Glutamatergic neuron (in vitro differentiated cells): ENCODE measurements at regions not wholly inside any gene's neighbourhood (a gene's known extent, or its start where the extent isn't known, plus 50 kb on each side); places are given as distances from the start of the nearest gene placed in this dataset.

Experiments used
- DNase-seq: peaks from one replicate; pipeline ENCODE4 v3.0.0; 2022
- H3K27ac Mint-ChIP-seq: one replicate; pipeline ENCODE4 v1.8.0; 2020; ENCODE audit warnings: mild to moderate bottlenecking, mixed read lengths, inconsistent platforms; ENCODE audit not compliant: unreplicated experiment
- H3K27me3 Mint-ChIP-seq: one replicate; pipeline ENCODE4 v1.8.0; 2020; ENCODE audit warnings: mild to moderate bottlenecking, moderate library complexity, mixed read lengths, inconsistent platforms; ENCODE audit not compliant: unreplicated experiment
- H3K36me3 Mint-ChIP-seq: one replicate; pipeline ENCODE4 v1.8.0; 2020; ENCODE audit warnings: mild to moderate bottlenecking, mixed read lengths, inconsistent platforms; ENCODE audit not compliant: unreplicated experiment
- H3K4me1 Mint-ChIP-seq: one replicate; pipeline ENCODE4 v1.8.0; 2020; ENCODE audit warnings: mild to moderate bottlenecking, low read depth, mixed read lengths, inconsistent platforms; ENCODE audit not compliant: unreplicated experiment
- H3K4me3 Mint-ChIP-seq: one replicate; pipeline ENCODE4 v1.8.0; 2020; ENCODE audit warnings: mild to moderate bottlenecking, mixed read lengths, inconsistent platforms; ENCODE audit not compliant: unreplicated experiment
- H3K9me3 Mint-ChIP-seq: one replicate; pipeline ENCODE4 v1.8.0; 2020; ENCODE audit warnings: mild to moderate bottlenecking, moderate library complexity, mixed read lengths, inconsistent platforms; ENCODE audit not compliant: unreplicated experiment
- TF ChIP-seq, protein P1 (sequence below): fragments of 200-600 bp; sonication (generic); IDR thresholded peaks from one replicate; pipeline ENCODE4 v1.5.0; 2021; ENCODE audit not compliant: partially characterized antibody, unreplicated experiment

- Mint-ChIP-seq H3K27ac (no peak overlapping the region), H3K4me1 (peaks cover 5% of the 10 kb centered on the region), H3K36me3 (no peaks in the 10 kb centered on the region), H3K9me3 (no peaks in the 10 kb centered on the region), H3K27me3 (no peaks in the 10 kb centered on the region), H3K4me3 (no peak overlapping the region)
- TF ChIP-seq, protein P1, sequence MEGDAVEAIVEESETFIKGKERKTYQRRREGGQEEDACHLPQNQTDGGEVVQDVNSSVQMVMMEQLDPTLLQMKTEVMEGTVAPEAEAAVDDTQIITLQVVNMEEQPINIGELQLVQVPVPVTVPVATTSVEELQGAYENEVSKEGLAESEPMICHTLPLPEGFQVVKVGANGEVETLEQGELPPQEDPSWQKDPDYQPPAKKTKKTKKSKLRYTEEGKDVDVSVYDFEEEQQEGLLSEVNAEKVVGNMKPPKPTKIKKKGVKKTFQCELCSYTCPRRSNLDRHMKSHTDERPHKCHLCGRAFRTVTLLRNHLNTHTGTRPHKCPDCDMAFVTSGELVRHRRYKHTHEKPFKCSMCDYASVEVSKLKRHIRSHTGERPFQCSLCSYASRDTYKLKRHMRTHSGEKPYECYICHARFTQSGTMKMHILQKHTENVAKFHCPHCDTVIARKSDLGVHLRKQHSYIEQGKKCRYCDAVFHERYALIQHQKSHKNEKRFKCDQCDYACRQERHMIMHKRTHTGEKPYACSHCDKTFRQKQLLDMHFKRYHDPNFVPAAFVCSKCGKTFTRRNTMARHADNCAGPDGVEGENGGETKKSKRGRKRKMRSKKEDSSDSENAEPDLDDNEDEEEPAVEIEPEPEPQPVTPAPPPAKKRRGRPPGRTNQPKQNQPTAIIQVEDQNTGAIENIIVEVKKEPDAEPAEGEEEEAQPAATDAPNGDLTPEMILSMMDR = no peak
- no peak for DNase-seq
Measured at GRCh38 chr2:18232731-18233438, 327.6 kb downstream of the RDH14 start.

GRCh38 chr2:18230668-18231067 is 329.8 kb downstream of the RDH14 start:
- peaks cover 7% of the 10 kb centered on the region for H3K36me3 Mint-ChIP-seq
- H3K27ac Mint-ChIP-seq = no peak overlapping the region
- no peaks in the 10 kb centered on the region for H3K4me1 Mint-ChIP-seq
- no peaks in the 10 kb centered on the region for H3K27me3 Mint-ChIP-seq
- H3K4me3 Mint-ChIP-seq = no peak overlapping the region
- peaks cover 2% of the 10 kb centered on the region for H3K9me3 Mint-ChIP-seq
- no peak for DNase-seq
- TF ChIP-seq, protein P1 = no peak

- Mint-ChIP-seq H3K4me1 (no peaks in the 10 kb centered on the region), H3K36me3 (no peaks in the 10 kb centered on the region), H3K9me3 (peaks cover 1% of the 10 kb centered on the region), H3K27ac (no peak overlapping the region), H3K4me3 (no peak overlapping the region), H3K27me3 (no peaks in the 10 kb centered on the region)
- no peak for DNase-seq
- TF ChIP-seq, protein P1 = no peak
Measured at GRCh38 chr2:18219676-18220075, 340.8 kb downstream of the RDH14 start.

GRCh38 chr2:18218160-18218933 is 339.9 kb downstream of the KCNS3 start:
- Mint-ChIP-seq H3K36me3 (no peaks in the 10 kb centered on the region), H3K27me3 (no peaks in the 10 kb centered on the region), H3K4me3 (no peak overlapping the region), H3K4me1 (no peaks in the 10 kb centered on the region), H3K27ac (no peak overlapping the region), H3K9me3 (peaks cover 1% of the 10 kb centered on the region)
- no peak for DNase-seq
- TF ChIP-seq, protein P1 = no peak

DNA sequence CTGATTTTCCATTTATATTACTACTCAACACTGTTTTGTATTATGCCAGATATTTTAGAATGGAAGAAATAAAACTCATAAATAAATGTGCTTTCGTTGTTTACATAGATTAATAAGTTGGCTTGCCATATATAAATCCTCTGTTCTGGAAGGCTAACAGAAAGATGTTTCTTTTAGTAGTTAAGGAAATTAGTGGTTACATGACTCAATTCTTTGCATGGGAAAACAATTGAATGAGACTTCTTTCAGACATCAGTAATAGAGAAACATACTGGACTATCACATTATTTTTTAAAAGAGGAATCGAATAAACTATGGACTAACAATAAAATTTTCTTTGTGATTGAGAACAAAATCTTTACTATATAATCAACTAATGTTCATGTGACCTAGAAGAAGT is 336.5 kb downstream of the KCNS3 start:
- Mint-ChIP-seq H3K4me1 (no peaks in the 10 kb centered on the region), H3K9me3 (no peaks in the 10 kb centered on the region), H3K27me3 (no peaks in the 10 kb centered on the region), H3K27ac (no peak overlapping the region), H3K36me3 (no peaks in the 10 kb centered on the region), H3K4me3 (no peak overlapping the region)
- TF ChIP-seq, protein P1 = no peak
- DNase-seq = no peak
